Type B pancreatic cell (in vitro differentiated cells): ENCODE measurements at regions not wholly inside any gene's neighbourhood (a gene's known extent, or its start where the extent isn't known, plus 50 kb on each side); places are given as distances from the start of the nearest gene placed in this dataset.

Experiments used
- DNase-seq: peaks from one replicate; pipeline ENCODE4 v3.0.0; 2021; ENCODE audit warnings: mixed read lengths; ENCODE audit not compliant: unreplicated experiment; ENCODE audit errors: extremely low spot score
- H3K27ac Mint-ChIP-seq: 2 replicates; pipeline ENCODE4 v1.8.0; 2021; ENCODE audit warnings: mild to moderate bottlenecking, mixed read lengths
- H3K27me3 Mint-ChIP-seq: 2 replicates; pipeline ENCODE4 v1.8.0; 2021; ENCODE audit warnings: mixed read lengths
- H3K36me3 Mint-ChIP-seq: 2 replicates; pipeline ENCODE4 v1.8.0; 2021; ENCODE audit warnings: mixed read lengths
- H3K4me1 Mint-ChIP-seq: one replicate; pipeline ENCODE4 v1.8.0; 2021; ENCODE audit warnings: mixed read lengths; ENCODE audit not compliant: unreplicated experiment
- H3K4me3 Mint-ChIP-seq: 2 replicates; pipeline ENCODE4 v1.8.0; 2021; ENCODE audit warnings: mild to moderate bottlenecking, mixed read lengths
- H3K9me3 Mint-ChIP-seq: 2 replicates; pipeline ENCODE4 v1.8.0; 2021; ENCODE audit warnings: mixed read lengths
- TF ChIP-seq, protein P1 (sequence below): fragments of 200-600 bp; sonication (generic); conservative IDR thresholded peaks from 2 replicates; pipeline ENCODE4 v1.5.0; 2021; ENCODE audit warnings: antibody characterized with exemption, mild to moderate bottlenecking

DNA sequence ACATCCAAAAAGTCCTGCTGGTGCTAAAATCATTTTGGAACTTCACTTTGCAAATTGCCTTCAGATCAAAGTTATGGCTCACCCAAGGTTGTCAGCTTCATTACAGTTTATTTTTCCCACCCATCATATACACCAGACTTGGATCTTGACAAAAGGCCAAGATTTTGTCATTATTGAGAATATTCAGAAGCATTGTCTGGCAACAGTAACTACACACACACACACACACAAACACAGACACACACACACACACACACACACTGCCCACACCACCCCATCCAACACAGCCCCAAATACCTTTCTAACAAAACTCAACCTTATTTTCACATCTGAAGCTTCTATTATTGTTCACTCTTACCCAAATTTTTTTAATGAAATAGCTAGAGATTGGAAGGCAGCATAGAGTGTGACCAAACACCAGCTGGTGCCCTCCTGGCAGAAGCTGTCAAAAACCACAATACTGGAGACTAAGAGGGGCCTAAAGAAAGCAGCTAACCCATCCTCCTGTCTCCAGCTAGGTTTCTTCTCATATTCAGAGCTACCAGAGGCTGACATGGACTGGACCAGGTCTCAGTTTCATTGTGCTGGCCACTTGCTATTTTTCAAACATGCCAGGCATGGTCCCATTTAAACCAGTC is 139.1 kb upstream of the ZC3H11B start:
- Mint-ChIP-seq H3K27ac (no peak overlapping the region), H3K36me3 (peaks cover 9% of the 10 kb centered on the region), H3K4me3 (no peak overlapping the region), H3K4me1 (peaks cover 25% of the 10 kb centered on the region), H3K27me3 (no peaks in the 10 kb centered on the region), H3K9me3 (no peaks in the 10 kb centered on the region)
- DNase-seq, result no peak
- TF ChIP-seq, protein P1, sequence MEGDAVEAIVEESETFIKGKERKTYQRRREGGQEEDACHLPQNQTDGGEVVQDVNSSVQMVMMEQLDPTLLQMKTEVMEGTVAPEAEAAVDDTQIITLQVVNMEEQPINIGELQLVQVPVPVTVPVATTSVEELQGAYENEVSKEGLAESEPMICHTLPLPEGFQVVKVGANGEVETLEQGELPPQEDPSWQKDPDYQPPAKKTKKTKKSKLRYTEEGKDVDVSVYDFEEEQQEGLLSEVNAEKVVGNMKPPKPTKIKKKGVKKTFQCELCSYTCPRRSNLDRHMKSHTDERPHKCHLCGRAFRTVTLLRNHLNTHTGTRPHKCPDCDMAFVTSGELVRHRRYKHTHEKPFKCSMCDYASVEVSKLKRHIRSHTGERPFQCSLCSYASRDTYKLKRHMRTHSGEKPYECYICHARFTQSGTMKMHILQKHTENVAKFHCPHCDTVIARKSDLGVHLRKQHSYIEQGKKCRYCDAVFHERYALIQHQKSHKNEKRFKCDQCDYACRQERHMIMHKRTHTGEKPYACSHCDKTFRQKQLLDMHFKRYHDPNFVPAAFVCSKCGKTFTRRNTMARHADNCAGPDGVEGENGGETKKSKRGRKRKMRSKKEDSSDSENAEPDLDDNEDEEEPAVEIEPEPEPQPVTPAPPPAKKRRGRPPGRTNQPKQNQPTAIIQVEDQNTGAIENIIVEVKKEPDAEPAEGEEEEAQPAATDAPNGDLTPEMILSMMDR, result no peak

DNA sequence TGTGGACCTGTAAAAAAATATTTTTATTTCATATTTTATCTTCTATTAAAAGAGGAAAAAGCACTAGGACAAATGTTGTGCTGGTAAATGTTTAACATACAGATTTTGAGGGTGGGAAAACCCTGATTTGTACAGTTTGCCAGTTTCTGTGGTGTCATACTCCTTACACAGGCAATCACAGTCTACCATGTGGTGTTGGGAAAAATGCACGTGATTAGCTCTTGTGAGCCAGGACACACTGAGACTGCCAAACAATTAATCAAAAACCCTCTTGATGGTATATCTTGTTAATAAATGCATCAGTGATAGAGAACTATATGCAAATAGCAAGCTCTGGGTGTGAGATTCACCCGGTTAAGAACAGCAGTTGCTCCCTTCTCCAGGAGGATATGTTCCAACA is 136.5 kb upstream of the ZC3H11B start:
- H3K4me3 Mint-ChIP-seq, result no peak overlapping the region
- TF ChIP-seq, protein P1, result no peak
- peaks cover 9% of the 10 kb centered on the region for H3K36me3 Mint-ChIP-seq
- peaks cover 33% of the 10 kb centered on the region for H3K4me1 Mint-ChIP-seq
- no peaks in the 10 kb centered on the region for H3K9me3 Mint-ChIP-seq
- H3K27ac Mint-ChIP-seq, result no peak overlapping the region
- H3K27me3 Mint-ChIP-seq, result no peaks in the 10 kb centered on the region
- no peak for DNase-seq

DNA sequence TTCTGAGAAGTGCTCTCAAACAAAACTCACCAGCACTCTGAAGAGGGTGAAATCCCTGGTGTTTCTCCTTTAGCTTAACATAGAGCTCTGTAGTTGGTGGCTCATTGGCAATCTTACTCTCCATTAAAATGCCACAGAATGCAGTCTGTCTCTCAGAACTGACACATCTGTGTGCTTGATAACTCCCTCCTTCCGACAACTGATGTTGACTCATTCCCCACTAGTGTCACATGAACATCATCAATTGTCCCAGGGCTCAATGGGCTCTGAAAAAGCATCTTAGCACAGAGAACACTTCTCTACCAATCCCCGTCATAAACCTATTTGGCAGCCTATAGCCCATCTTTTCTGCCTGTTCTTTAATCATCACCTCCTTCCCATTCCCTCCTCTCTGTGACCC is 133.2 kb upstream of the ZC3H11B start:
- TF ChIP-seq, protein P1, result no peak
- Mint-ChIP-seq H3K36me3 (peaks cover 2% of the 10 kb centered on the region), H3K9me3 (peaks cover 5% of the 10 kb centered on the region), H3K27ac (no peak overlapping the region), H3K27me3 (no peaks in the 10 kb centered on the region), H3K4me1 (peaks cover 31% of the 10 kb centered on the region), H3K4me3 (no peak overlapping the region)
- no peak for DNase-seq

DNA sequence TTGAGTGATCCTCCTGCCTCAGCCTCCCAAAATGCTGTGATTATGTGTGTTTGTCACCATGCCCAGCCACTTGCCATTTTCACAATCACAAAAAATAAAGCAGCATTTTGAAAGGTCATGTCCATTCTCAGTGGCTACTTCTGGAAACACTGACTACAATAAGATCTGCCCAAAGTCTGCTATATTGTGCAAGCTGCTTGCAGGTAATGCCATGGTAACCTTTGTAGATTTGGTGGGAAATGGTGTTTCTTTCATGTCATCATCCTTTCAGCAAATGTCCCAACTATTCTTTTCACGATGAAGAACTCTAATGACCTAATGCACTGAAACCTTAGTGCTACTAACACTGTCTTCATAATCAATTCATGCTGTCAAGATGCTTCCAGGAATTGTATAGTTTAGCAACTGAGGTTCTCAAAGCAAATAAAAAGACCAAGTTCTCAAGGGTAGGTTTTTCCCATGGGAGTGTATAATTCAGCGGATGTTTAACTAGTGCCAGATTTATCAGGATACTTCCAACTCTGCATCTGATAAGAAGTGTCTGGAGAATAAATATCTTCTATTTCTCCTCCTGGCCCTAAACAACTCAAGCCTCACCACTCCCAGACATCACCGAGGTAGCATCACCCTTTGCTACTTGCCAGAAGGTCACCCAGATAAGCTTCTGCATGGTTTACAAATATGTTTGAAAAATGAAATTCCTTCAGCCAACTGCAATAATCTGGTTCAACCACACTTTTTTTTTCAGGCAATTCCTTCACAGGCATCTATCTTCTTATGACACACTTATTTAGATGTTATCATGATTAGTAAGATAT is 132.0 kb upstream of the ZC3H11B start:
- Mint-ChIP-seq H3K36me3 (no peaks in the 10 kb centered on the region), H3K27me3 (no peaks in the 10 kb centered on the region), H3K4me3 (no peak overlapping the region), H3K27ac (no peak overlapping the region), H3K4me1 (peaks cover 31% of the 10 kb centered on the region), H3K9me3 (peaks cover 5% of the 10 kb centered on the region)
- TF ChIP-seq, protein P1, result no peak
- DNase-seq, result no peak

GRCh38 chr1:219741011-219741970 is 128.4 kb upstream of the ZC3H11B start:
- peaks cover 10% of the 10 kb centered on the region for H3K9me3 Mint-ChIP-seq
- H3K27me3 Mint-ChIP-seq, result no peaks in the 10 kb centered on the region
- TF ChIP-seq, protein P1, result no peak
- no peak for DNase-seq
- peaks cover 8% of the 10 kb centered on the region for H3K36me3 Mint-ChIP-seq
- H3K4me1 Mint-ChIP-seq, result peaks cover 19% of the 10 kb centered on the region
- no peak overlapping the region for H3K4me3 Mint-ChIP-seq
- no peak overlapping the region for H3K27ac Mint-ChIP-seq
